ENCODE measurements at regions not wholly inside any gene's neighbourhood (a gene's known extent, or its start where the extent isn't known, plus 50 kb on each side); places are given as distances from the start of the nearest gene placed in this dataset.

- no peak for DNase-seq (ENCODE audit: low read depth)
- H3K4me3 ChIP-seq (ENCODE audit: low read depth, low read length), result no peak overlapping the region
- no peak for TF ChIP-seq CTCF (conservative IDR thresholded peaks at IDR 0.05; ENCODE audit: low read depth, low read length)
Measured at GRCh38 chr3:159584421-159584820, 404.2 kb upstream of the IL12A start.

GRCh38 chr3:159586571-159587202, 401.9 kb upstream of the IL12A start:
- TF ChIP-seq CTCF (conservative IDR thresholded peaks at IDR 0.05; ENCODE audit: low read depth, low read length), result peak; percentile 82
- DNase-seq (ENCODE audit: low read depth), result no peak
- no peak overlapping the region for H3K4me3 ChIP-seq (ENCODE audit: low read depth, low read length)

- H3K4me3 ChIP-seq (ENCODE audit: low read depth, low read length), result no peak overlapping the region
- TF ChIP-seq CTCF (conservative IDR thresholded peaks at IDR 0.05; ENCODE audit: low read depth, low read length), result no peak
- no peak for DNase-seq (ENCODE audit: low read depth)
Measured at GRCh38 chr3:159593927-159594605, 394.6 kb upstream of the IL12A start.

- DNase-seq (ENCODE audit: low read depth), result no peak
- no peak overlapping the region for H3K4me3 ChIP-seq (ENCODE audit: low read depth, low read length)
- no peak for TF ChIP-seq CTCF (conservative IDR thresholded peaks at IDR 0.05; ENCODE audit: low read depth, low read length)
Measured at GRCh38 chr3:159600291-159600690, 388.3 kb upstream of the IL12A start.

- TF ChIP-seq CTCF (conservative IDR thresholded peaks at IDR 0.05; ENCODE audit: low read depth, low read length), result no peak
- DNase-seq (ENCODE audit: low read depth), result no peak
- no peak overlapping the region for H3K4me3 ChIP-seq (ENCODE audit: low read depth, low read length)
Measured at GRCh38 chr3:159604151-159604581, 384.5 kb upstream of the IL12A start.

- no peak for DNase-seq (ENCODE audit: low read depth)
- TF ChIP-seq CTCF (conservative IDR thresholded peaks at IDR 0.05; ENCODE audit: low read depth, low read length), result no peak
- H3K4me3 ChIP-seq (ENCODE audit: low read depth, low read length), result no peak overlapping the region
Measured at GRCh38 chr3:159605101-159605500, 383.5 kb upstream of the IL12A start.

- DNase-seq (ENCODE audit: low read depth), result no peak
- no peak overlapping the region for H3K4me3 ChIP-seq (ENCODE audit: low read depth, low read length)
- TF ChIP-seq CTCF (conservative IDR thresholded peaks at IDR 0.05; ENCODE audit: low read depth, low read length), result no peak
Measured at GRCh38 chr3:159605776-159606175, 382.9 kb upstream of the IL12A start.
